Vagina (tissue), 2 donors: ENCODE measurements at regions not wholly inside any gene's neighbourhood (a gene's known extent, or its start where the extent isn't known, plus 50 kb on each side); places are given as distances from the start of the nearest gene placed in this dataset.

Source experiments
- DNase-seq, 2 donors: peaks; one replicate each; pipeline ENCODE4 v3.0.0-alpha.2; 2017; ENCODE audit errors: extremely low spot score in 2 of 2
- H3K27ac ChIP-seq: fragments of 200-600 bp; sonication (generic); one replicate; pipeline ENCODE4 v1.5.1; 2019
- H3K27me3 ChIP-seq: fragments of 200-600 bp; sonication (generic); one replicate; pipeline ENCODE4 v1.5.1; 2019
- H3K36me3 ChIP-seq, 2 donors: fragments of 200-600 bp; sonication (generic); one replicate each; pipeline ENCODE4 v1.5.1; 2017 to 2019
- H3K4me1 ChIP-seq: fragments of 200-600 bp; sonication (generic); one replicate; pipeline ENCODE4 v1.5.1; 2019
- H3K4me3 ChIP-seq, 2 donors: fragments of 200-600 bp; sonication (generic); 1 replicate in 1 of 2; 2 replicates in 1 of 2; pipeline ENCODE4 v1.5.1; 2016 to 2019
- H3K9me3 ChIP-seq: fragments of 200-600 bp; sonication (generic); one replicate; pipeline ENCODE4 v1.5.1; 2019
- POLR2A ChIP-seq, 2 donors: fragments of 450-650 bp; IDR thresholded peaks; one replicate each; pipeline ENCODE4 v1.6.1; 2017; ENCODE audit warnings: antibody characterized with exemption in 2 of 2, mild to moderate bottlenecking in 2 of 2, moderate library complexity in 2 of 2
- POLR2AphosphoS5 ChIP-seq, 2 donors: sonication (generic); formaldehyde crosslinking; IDR thresholded peaks; one replicate each; pipeline ENCODE4 v1.9.0; 2017; ENCODE audit warnings: antibody characterized with exemption in 2 of 2, mild to moderate bottlenecking in 2 of 2, low read depth in 1 of 2; ENCODE audit not compliant: insufficient read depth in 1 of 2
- intact Hi-C: fragments of 100-400 bp; cut with DNase I; formaldehyde crosslinking; loops from one replicate; pipeline ENCODE4 v1.15.1; 2023
- TF ChIP-seq, protein P1 (sequence below), 3 experiments: fragments of 450-650 bp in 2 of 3; fragments of 200-600 bp in 1 of 3; sonication (generic) in 1 of 3; IDR thresholded peaks; one replicate each; pipeline ENCODE4 v1.5.1; 2017 to 2019; ENCODE audit warnings: antibody characterized with exemption in 3 of 3, mild to moderate bottlenecking in 2 of 3, moderate library complexity in 2 of 3

DNA sequence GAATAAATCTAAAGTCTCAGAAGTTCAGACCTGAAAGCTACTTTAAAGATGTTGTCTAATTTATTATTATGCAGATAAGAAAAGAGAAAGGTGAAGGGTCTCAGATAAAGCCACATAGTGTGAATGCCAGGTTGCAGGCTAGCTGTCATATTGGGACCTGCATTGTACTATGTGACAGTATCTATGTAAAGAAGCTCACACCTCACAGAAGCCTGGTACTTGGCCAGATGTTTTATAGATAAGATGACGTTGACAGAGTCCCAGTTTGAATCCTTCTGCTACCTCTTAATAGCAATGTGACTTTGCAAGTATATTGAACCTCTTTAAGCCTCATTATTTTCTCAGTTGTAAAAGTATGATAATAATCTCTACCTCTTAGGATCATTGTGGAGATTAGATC, 227.0 kb downstream of the SPRY1 start:
- H3K36me3 ChIP-seq: no peaks in the 10 kb centered on the region
- H3K4me3 ChIP-seq: no peak overlapping the region
- no peaks in the 10 kb centered on the region for H3K27me3 ChIP-seq
- no peak overlapping the region for H3K27ac ChIP-seq
- intact Hi-C loops: no loop called here
- DNase-seq: no peak
- H3K4me1 ChIP-seq: no peaks in the 10 kb centered on the region
- TF ChIP-seq, protein P1, sequence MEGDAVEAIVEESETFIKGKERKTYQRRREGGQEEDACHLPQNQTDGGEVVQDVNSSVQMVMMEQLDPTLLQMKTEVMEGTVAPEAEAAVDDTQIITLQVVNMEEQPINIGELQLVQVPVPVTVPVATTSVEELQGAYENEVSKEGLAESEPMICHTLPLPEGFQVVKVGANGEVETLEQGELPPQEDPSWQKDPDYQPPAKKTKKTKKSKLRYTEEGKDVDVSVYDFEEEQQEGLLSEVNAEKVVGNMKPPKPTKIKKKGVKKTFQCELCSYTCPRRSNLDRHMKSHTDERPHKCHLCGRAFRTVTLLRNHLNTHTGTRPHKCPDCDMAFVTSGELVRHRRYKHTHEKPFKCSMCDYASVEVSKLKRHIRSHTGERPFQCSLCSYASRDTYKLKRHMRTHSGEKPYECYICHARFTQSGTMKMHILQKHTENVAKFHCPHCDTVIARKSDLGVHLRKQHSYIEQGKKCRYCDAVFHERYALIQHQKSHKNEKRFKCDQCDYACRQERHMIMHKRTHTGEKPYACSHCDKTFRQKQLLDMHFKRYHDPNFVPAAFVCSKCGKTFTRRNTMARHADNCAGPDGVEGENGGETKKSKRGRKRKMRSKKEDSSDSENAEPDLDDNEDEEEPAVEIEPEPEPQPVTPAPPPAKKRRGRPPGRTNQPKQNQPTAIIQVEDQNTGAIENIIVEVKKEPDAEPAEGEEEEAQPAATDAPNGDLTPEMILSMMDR (IDR thresholded peaks at IDR 0.05): no peak
- TF ChIP-seq POLR2A (IDR thresholded peaks at IDR 0.05): no peak
- TF ChIP-seq POLR2AphosphoS5 (IDR thresholded peaks at IDR 0.05; ENCODE audit: insufficient read depth in 1 of 2, low read depth in 1 of 2): no peak
- H3K9me3 ChIP-seq: no peaks in the 10 kb centered on the region

DNA sequence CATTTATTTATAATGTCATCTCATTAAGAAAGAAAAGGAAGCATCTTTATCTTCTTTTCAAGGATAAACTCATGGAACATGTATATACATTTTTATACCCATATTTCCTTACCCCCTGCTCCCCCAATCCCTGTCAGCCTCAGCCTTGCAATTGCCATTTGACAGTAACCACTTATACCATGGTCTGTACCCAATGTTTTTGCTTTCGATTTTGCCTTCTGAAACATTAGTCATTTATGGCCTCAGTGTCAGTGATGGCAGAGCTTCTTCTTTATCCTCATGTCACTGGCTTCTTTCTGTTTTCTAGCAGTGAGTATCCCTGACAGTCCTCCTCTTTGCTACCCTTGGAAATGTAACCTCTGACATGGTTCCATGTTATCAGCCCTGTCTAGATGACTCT, 228.4 kb downstream of the SPRY1 start:
- TF ChIP-seq POLR2AphosphoS5 (IDR thresholded peaks at IDR 0.05; ENCODE audit: insufficient read depth in 1 of 2, low read depth in 1 of 2) (no peak), POLR2A (IDR thresholded peaks at IDR 0.05) (no peak)
- TF ChIP-seq, protein P1 (IDR thresholded peaks at IDR 0.05): no peak
- DNase-seq: no peak
- H3K27ac ChIP-seq: no peak overlapping the region
- H3K27me3 ChIP-seq: no peaks in the 10 kb centered on the region
- H3K9me3 ChIP-seq: no peaks in the 10 kb centered on the region
- intact Hi-C loops: no loop called here
- no peaks in the 10 kb centered on the region for H3K4me1 ChIP-seq
- H3K36me3 ChIP-seq: no peaks in the 10 kb centered on the region
- no peak overlapping the region for H3K4me3 ChIP-seq

DNA sequence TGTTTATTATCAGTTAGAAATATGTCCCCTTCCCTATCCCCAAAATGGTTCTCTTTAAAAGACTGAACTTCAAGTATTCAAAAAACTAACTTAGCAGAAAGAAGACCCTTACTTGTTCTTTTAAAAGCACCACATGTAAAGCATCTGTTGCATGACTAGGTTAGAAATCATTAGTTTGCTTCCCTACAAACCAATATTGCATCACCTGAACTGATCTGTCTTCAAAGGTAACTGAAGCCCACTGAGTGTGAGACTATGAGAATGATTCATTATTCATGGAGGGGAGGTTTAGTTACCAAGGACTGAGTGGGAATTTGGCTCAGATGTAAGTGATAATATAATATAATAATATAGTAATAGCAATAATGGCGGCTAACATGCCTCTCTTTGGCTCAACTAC, 231.7 kb downstream of the SPRY1 start:
- no peak overlapping the region for H3K4me3 ChIP-seq
- no peaks in the 10 kb centered on the region for H3K9me3 ChIP-seq
- intact Hi-C loops: no loop called here
- H3K4me1 ChIP-seq: no peaks in the 10 kb centered on the region
- no peak for DNase-seq
- TF ChIP-seq, protein P1 (IDR thresholded peaks at IDR 0.05): no peak
- no peak for TF ChIP-seq POLR2A (IDR thresholded peaks at IDR 0.05)
- TF ChIP-seq POLR2AphosphoS5 (IDR thresholded peaks at IDR 0.05; ENCODE audit: insufficient read depth in 1 of 2, low read depth in 1 of 2): no peak
- no peak overlapping the region for H3K27ac ChIP-seq
- no peaks in the 10 kb centered on the region for H3K27me3 ChIP-seq
- no peaks in the 10 kb centered on the region for H3K36me3 ChIP-seq

DNA sequence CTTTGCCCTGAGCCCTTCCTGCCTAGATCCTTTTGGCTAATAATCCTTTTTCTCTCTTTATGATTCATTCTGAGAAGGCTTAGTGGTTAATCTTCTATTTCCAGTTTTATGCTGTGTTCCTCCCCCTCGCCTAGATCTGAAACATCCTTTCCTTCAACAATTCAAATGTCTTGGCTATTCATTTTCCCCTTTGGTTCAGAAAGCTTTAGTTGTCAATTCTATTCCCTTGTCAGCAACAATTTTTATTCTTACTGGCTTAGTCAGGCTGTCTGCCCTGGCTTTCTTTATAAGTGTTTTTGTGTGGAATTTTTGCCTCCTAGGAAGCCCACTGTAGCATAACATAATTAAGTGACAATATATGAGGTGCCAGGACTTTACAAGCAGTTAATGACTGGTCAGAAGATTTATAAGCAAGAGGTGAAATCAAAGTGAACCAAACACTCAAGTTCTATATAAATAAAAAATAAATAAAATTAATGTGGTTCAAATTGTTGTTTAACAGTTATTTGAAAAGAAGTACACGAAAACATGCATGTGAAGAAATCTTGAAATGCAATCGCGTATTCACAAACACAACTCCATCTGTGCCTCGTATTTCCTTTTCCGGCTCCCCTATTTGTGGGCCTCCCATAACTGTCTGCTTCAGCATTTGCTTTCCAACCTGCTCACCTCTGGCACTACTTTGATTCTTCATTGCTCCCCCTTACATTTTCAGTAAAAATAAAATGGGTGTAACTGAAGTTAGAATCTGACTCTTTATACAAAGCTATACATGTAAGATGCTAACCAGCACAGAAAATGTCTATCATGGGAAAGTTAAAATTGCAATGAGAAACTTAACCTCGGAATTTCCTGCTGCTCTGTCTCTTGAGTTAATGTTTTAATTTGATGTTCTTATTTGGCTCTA, 235.4 kb downstream of the SPRY1 start:
- TF ChIP-seq POLR2A (IDR thresholded peaks at IDR 0.05) (no peak), POLR2AphosphoS5 (IDR thresholded peaks at IDR 0.05; ENCODE audit: insufficient read depth in 1 of 2, low read depth in 1 of 2) (no peak)
- TF ChIP-seq, protein P1 (IDR thresholded peaks at IDR 0.05): no peak
- Histone ChIP-seq H3K4me3 (no peak overlapping the region), H3K4me1 (no peaks in the 10 kb centered on the region), H3K27me3 (no peaks in the 10 kb centered on the region), H3K27ac (no peak overlapping the region), H3K9me3 (no peaks in the 10 kb centered on the region), H3K36me3 (no peaks in the 10 kb centered on the region)
- intact Hi-C loops: no loop called here
- DNase-seq: no peak

DNA sequence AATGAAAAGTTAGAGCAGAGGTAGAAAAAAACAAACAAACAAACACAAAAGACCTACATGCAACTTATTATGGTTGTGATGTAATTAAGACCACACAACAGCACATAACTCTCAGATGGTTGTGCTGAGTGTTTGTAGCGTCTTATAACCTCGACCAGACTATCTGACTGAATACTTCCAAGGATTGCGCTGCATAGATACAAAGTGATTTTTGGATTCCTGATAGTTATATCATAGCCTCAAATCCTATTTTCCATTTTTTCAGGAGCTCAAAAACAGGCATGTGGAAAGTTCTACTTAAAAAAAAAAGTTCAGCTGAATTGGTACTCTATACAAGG, 236.1 kb downstream of the SPRY1 start:
- no peak for TF ChIP-seq POLR2AphosphoS5 (IDR thresholded peaks at IDR 0.05; ENCODE audit: insufficient read depth in 1 of 2, low read depth in 1 of 2)
- TF ChIP-seq POLR2A (IDR thresholded peaks at IDR 0.05): no peak
- TF ChIP-seq, protein P1 (IDR thresholded peaks at IDR 0.05): no peak
- intact Hi-C loops: no loop called here
- Histone ChIP-seq H3K27me3 (no peaks in the 10 kb centered on the region), H3K4me1 (no peaks in the 10 kb centered on the region), H3K36me3 (no peaks in the 10 kb centered on the region), H3K9me3 (no peaks in the 10 kb centered on the region), H3K27ac (no peak overlapping the region), H3K4me3 (no peak overlapping the region)
- no peak for DNase-seq
